ENCODE measurements at regions not wholly inside any gene's neighbourhood (a gene's known extent, or its start where the extent isn't known, plus 50 kb on each side); places are given as distances from the start of the nearest gene placed in this dataset.
"Not testable (repeated sequence)": the region's sequence is repeated elsewhere in the genome, so short reads cannot be mapped to it uniquely, and the experiment has no call there.

- not testable (repeated sequence) for DNase-seq (ENCODE audit: low read depth in 2 of 2)
Measured at GRCh38 chr2:129417041-129417440, 562.4 kb upstream of the RAB6C start.

GRCh38 chr2:129422028-129422427, 557.4 kb upstream of the RAB6C start:
- DNase-seq (ENCODE audit: low read depth in 2 of 2) = no peak

GRCh38 chr2:129428086-129428660, 551.3 kb upstream of the RAB6C start:
- DNase-seq (ENCODE audit: low read depth in 2 of 2) = no peak

GRCh38 chr2:129430911-129431310, 548.6 kb upstream of the RAB6C start:
- no peak for DNase-seq (ENCODE audit: low read depth in 2 of 2)

GRCh38 chr2:129431881-129432280, 547.6 kb upstream of the RAB6C start:
- no peak for DNase-seq (ENCODE audit: low read depth in 2 of 2)

- no peak for DNase-seq (ENCODE audit: low read depth in 2 of 2)
Measured at GRCh38 chr2:129436809-129437208, 542.7 kb upstream of the RAB6C start.

GRCh38 chr2:129437725-129438124, 541.7 kb upstream of the RAB6C start:
- no peak for DNase-seq (ENCODE audit: low read depth in 2 of 2)

GRCh38 chr2:129438501-129439057, 540.9 kb upstream of the RAB6C start:
- DNase-seq (ENCODE audit: low read depth in 2 of 2) = no peak

- no peak for DNase-seq (ENCODE audit: low read depth in 2 of 2)
Measured at GRCh38 chr2:129439406-129440302, 539.8 kb upstream of the RAB6C start.

- DNase-seq (ENCODE audit: low read depth in 2 of 2) = no peak
Measured at GRCh38 chr2:129441610-129442009, 537.9 kb upstream of the RAB6C start.

GRCh38 chr2:129443235-129443864, 536.1 kb upstream of the RAB6C start:
- DNase-seq (ENCODE audit: low read depth in 2 of 2) = no peak

- no peak for DNase-seq (ENCODE audit: low read depth in 2 of 2)
Measured at GRCh38 chr2:129443865-129444739, 535.4 kb upstream of the RAB6C start.

- no peak for DNase-seq (ENCODE audit: low read depth in 2 of 2)
Measured at GRCh38 chr2:129444751-129445150, 534.7 kb upstream of the RAB6C start.

GRCh38 chr2:129456691-129457090, 522.8 kb upstream of the RAB6C start:
- no peak for DNase-seq (ENCODE audit: low read depth in 2 of 2)

GRCh38 chr2:129457277-129457818, 522.1 kb upstream of the RAB6C start:
- no peak for DNase-seq (ENCODE audit: low read depth in 2 of 2)

GRCh38 chr2:129458006-129458405, 521.5 kb upstream of the RAB6C start:
- DNase-seq (ENCODE audit: low read depth in 2 of 2) = no peak

GRCh38 chr2:129458436-129458835, 521.0 kb upstream of the RAB6C start:
- DNase-seq (ENCODE audit: low read depth in 2 of 2) = no peak

GRCh38 chr2:129459200-129459876, 520.1 kb upstream of the RAB6C start:
- no peak for DNase-seq (ENCODE audit: low read depth in 2 of 2)

GRCh38 chr2:129459881-129460280, 519.6 kb upstream of the RAB6C start:
- DNase-seq (ENCODE audit: low read depth in 2 of 2) = no peak

GRCh38 chr2:129460299-129461198, 518.9 kb upstream of the RAB6C start:
- no peak for DNase-seq (ENCODE audit: low read depth in 2 of 2)

All from stimulated activated CD8-positive, alpha-beta memory T cell treated with anti-CD3 and anti-CD28 coated beads, Interleukin-2, amount 100 ng/mL, for 1 hour (primary cell).